ENCODE measurements at regions not wholly inside any gene's neighbourhood (a gene's known extent, or its start where the extent isn't known, plus 50 kb on each side); places are given as distances from the start of the nearest gene placed in this dataset.

GRCh38 chr2:15728245-15728938 lies 136.7 kb downstream of the DDX1 start:
- in situ Hi-C loops (cut with MboI; ENCODE audit: low sequenced_read_pairs, unreplicated experiment): no loop called here
- TF ChIP-seq CTCF (IDR thresholded peaks at IDR 0.05; ENCODE audit: borderline replicate concordance, control extremely low read depth, extremely low read depth, insufficient read depth, missing control alignments): no peak
- DNase-seq (ENCODE audit: low spot score): no peak

- TF ChIP-seq CTCF (IDR thresholded peaks at IDR 0.05; ENCODE audit: borderline replicate concordance, control extremely low read depth, extremely low read depth, insufficient read depth, missing control alignments): no peak
- in situ Hi-C loops (cut with MboI; ENCODE audit: low sequenced_read_pairs, unreplicated experiment): no loop called here
- no peak for DNase-seq (ENCODE audit: low spot score)
These were observed 137.3 kb downstream of the DDX1 start for GRCh38 chr2:15729001-15729400.

- no peak for TF ChIP-seq CTCF (IDR thresholded peaks at IDR 0.05; ENCODE audit: borderline replicate concordance, control extremely low read depth, extremely low read depth, insufficient read depth, missing control alignments)
- in situ Hi-C loops (cut with MboI; ENCODE audit: low sequenced_read_pairs, unreplicated experiment): no loop called here
- no peak for DNase-seq (ENCODE audit: low spot score)
These were observed 138.3 kb downstream of the DDX1 start for GRCh38 chr2:15729709-15730544.

- TF ChIP-seq CTCF (IDR thresholded peaks at IDR 0.05; ENCODE audit: borderline replicate concordance, control extremely low read depth, extremely low read depth, insufficient read depth, missing control alignments): no peak
- in situ Hi-C loops (cut with MboI; ENCODE audit: low sequenced_read_pairs, unreplicated experiment): no loop called here
- no peak for DNase-seq (ENCODE audit: low spot score)
These were observed 139.0 kb downstream of the DDX1 start for GRCh38 chr2:15730545-15731212.

- no peak for TF ChIP-seq CTCF (IDR thresholded peaks at IDR 0.05; ENCODE audit: borderline replicate concordance, control extremely low read depth, extremely low read depth, insufficient read depth, missing control alignments)
- in situ Hi-C loops (cut with MboI; ENCODE audit: low sequenced_read_pairs, unreplicated experiment): no loop called here
- DNase-seq (ENCODE audit: low spot score): no peak
These were observed 139.7 kb downstream of the DDX1 start for GRCh38 chr2:15731213-15731888.

GRCh38 chr2:15731889-15732271 lies 140.2 kb downstream of the DDX1 start:
- no peak for DNase-seq (ENCODE audit: low spot score)
- no peak for TF ChIP-seq CTCF (IDR thresholded peaks at IDR 0.05; ENCODE audit: borderline replicate concordance, control extremely low read depth, extremely low read depth, insufficient read depth, missing control alignments)
- in situ Hi-C loops (cut with MboI; ENCODE audit: low sequenced_read_pairs, unreplicated experiment): no loop called here
